GM19452 (cell line): ENCODE measurements at regions not wholly inside any gene's neighbourhood (a gene's known extent, or its start where the extent isn't known, plus 50 kb on each side); places are given as distances from the start of the nearest gene placed in this dataset.

Source experiments
- ATAC-seq: cut with Tn5 transposase; IDR thresholded peaks from one replicate; pipeline ENCODE4 v1.9.1; 2021; ENCODE audit not compliant: unreplicated experiment

DNA sequence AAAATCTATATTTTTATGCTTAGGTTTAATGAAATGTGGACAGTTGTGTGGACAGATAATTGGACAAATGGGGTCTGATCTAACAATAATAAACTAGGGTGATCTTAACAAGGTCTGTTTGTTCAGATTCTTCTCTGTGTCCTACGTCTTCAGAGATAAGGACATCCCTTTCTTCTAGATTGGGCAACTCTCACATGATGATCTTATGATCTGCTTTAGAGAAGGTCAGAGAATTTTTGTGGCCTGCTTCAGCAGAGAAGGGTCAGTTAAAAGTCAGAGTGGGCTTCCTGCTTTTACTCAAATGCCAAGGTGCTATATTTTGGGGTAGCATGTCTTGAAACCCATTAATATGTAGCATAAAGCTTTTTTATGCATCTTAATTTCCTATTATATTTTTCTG is 63.8 kb upstream of the RGMB start:
- ATAC-seq = no peak

DNA sequence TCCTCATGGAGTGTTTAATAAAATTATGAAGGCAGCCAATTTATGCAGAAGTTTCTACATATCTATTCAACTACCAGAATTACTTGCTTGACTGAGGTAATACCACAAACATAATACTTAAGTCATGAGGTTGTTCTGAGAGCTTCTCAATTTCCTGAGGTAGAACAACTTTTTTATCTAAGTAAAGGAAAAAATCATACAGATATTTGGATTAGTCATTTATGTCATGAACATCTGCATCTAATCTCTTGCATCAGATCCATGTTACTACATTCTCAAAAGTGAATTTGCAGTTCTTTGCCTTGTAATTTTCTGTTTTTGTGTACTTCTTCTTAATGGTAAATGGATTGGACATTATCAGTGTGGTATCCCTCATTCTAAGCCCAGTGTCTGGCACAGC is 60.4 kb upstream of the RGMB start:
- ATAC-seq = no peak

DNA sequence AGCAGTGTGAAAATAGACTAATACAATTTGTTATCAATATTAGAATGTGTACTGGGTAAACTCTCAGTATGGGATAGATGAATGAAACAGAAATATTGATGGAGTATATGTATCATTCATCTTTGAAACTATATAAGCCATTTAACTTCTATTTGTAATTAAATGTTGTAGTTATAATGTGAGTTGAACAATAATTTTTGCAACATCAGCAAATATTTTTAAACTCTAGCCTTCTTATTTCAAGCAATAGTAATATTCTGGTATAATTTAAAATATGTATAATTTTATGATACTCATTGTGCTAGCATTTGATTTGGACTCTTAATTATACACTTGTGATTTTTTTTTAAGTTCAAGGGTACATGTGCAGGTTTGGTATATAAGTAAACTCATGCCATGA is 59.6 kb upstream of the RGMB start:
- no peak for ATAC-seq

DNA sequence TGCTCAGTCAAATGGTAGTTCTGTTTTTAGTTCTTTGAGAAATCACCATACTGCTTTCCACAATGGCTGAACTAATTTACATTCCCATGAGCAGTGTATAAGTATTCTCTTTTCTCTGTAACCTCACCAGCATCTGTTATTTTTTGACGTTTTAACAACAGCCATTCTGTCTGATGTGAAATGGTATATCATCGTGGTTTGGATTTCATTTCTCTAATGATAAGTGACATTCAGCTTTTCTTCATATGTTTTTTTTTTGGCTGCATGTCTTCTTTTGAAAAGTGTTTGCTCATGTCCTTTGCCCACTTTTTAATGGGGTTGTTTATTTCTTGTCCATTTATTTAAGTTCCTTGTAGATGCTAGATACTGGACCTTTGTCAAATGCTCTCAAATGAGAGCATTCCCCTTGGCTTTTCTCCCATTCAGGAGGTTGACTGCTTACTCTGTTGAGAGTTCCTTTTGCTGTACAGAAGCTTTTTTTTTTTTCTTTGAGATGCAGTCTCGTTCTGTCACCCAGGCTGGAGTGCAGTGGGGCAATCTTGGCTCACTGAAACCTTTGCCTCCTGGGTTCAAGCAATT is 58.7 kb upstream of the RGMB start:
- ATAC-seq = no peak

DNA sequence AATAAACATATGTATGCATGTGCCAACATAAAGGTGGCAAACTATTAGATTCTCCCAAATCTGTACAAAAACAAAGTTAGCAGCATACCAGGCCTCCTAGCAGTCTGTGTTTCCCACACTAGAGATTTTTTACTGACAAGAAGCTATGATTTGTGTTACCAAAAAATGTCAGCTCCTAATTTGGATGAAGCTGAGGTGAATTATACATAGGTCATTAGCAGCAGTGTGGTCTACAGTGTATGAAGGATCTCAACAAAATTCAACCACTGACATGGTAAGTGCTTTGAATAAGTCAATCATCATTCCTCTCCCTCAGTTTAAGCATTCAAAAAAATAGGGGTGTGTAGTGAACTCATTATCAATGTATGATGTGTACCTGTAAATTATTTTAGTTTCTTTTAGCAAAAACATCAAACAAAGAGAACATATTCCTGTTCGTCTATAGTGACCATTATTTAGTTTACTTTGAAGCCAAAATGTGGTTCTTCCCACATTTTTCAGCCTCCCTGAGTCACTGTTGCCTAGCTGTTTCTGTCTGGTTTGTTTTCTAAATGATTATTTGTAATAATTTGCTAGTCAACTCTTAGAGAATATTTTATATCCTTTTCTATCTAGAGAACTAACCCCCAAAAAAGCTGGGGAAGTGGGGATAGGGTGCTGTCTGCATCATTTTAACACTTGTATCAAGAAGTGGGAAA is 52.1 kb upstream of the RGMB start:
- no peak for ATAC-seq

DNA sequence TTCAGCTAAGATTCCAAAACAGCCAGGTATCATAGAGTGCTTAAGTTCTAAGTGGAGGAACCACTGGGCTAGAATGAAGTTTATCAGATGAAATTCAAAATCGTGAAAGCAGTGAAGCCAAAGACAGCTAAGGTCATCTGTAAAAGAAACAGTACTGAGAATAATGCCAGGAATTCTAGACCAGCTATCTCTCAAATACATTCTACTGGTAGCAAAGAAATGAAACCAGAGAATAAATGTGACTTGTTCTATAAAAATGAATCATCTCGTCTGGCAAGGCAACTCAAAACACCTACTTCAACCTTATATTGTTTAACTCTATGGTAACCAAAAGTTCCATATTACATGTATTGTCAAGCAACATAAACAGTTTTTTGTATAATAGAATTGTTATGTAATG is 51.3 kb upstream of the RGMB start:
- no peak for ATAC-seq

DNA sequence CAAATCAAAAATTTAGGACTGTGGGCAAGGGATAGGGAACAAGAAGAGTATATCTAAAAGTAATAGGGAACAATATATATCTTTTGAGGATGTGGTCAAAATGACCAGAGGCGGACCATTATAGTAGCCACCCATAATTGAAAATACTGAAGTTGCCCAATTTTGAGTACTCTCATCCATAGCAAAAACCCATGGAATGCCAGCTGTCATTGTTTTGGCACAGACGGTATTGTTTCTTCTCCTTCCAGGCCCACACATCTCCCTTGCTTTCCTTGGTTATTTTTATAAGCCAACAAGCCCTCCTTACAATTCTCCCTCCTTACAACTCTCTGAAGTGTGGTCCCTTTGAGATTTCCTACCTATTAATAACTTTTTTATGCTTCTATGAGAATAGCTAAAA is 50.4 kb upstream of the RGMB start:
- ATAC-seq = no peak
